Globus pallidus (tissue), 1 donor: ENCODE measurements at regions not wholly inside any gene's neighbourhood (a gene's known extent, or its start where the extent isn't known, plus 50 kb on each side); places are given as distances from the start of the nearest gene placed in this dataset.
"Not testable (repeated sequence)": the region's sequence is repeated elsewhere in the genome, so short reads cannot be mapped to it uniquely, and the experiment has no call there.

ENCODE experiments used
- DNase-seq: peaks from one replicate; pipeline ENCODE4 v3.0.0-alpha.2; 2015; ENCODE audit warnings: low spot score

DNA sequence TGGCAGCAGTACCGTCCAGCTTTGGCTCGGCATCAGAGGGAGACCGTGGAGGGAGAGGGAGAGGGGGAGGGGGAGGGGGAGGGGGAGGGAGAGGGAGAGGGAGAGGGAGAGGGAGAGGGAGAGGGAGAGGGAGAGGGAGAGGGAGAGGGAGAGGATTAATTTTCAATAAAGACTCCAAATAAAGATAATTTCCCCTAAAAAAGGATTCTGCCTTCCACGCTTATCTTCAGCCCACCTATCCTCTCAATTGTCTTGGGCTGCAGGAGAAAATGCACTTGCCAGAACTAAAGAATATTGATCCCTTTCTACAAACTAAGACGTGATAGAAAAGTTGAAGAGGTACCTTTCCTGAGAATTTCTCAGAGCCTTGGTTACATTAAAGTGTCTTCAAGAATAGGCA, 206.9 kb upstream of the CBLB start:
- not testable (repeated sequence) for DNase-seq

GRCh38 chr3:106078635-106079034, 209.8 kb upstream of the CBLB start:
- no peak for DNase-seq

- DNase-seq, result no peak
Measured at GRCh38 chr3:106082616-106083015, 213.8 kb upstream of the CBLB start.

- no peak for DNase-seq
Measured at GRCh38 chr3:106083207-106083606, 214.4 kb upstream of the CBLB start.

- DNase-seq, result no peak
Measured at GRCh38 chr3:106083854-106084253, 215.0 kb upstream of the CBLB start.

GRCh38 chr3:106086038-106086437, 217.2 kb upstream of the CBLB start:
- DNase-seq, result no peak

GRCh38 chr3:106086636-106087035, 217.8 kb upstream of the CBLB start:
- no peak for DNase-seq

GRCh38 chr3:106088304-106088703, 219.5 kb upstream of the CBLB start:
- DNase-seq, result no peak

DNA sequence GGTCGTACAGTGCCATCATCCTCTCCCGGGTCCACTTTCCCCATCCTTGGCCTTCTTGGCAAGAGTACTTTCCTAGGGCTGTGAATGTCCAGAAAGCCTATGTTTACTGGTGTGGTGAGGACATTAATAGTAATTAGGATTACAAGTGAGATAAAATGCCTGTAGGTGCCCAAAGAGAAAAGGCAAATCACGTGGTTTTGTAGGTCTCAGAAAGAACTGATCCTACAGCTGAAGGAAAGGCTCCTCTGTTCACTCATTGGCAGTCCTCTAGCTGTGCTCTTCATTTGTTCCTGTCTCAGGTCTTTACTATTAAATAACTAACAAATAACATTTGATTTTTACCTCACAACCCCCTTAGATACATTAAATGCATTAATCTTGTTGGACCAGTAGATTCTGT, 220.1 kb upstream of the CBLB start:
- DNase-seq, result no peak

- no peak for DNase-seq
Measured at GRCh38 chr3:106089806-106090205, 221.0 kb upstream of the CBLB start.

DNA sequence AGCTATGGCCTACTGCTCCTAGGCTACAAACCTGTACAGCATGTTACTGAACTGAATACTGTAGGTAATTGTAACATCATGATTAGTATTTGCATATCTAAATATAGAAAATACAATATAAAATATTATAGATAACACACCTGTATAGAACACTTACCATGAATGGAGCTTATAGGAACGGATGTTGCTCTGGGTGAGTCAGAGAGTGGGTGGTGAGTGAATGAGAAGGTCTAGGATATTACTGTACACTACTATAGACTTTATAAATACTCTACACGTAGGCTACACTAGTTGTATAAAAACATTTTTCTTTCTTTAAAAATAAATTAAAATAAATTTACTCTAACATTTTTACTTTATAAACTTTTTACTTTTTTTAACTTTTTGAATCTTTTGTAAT, 224.0 kb upstream of the CBLB start:
- DNase-seq, result no peak

DNA sequence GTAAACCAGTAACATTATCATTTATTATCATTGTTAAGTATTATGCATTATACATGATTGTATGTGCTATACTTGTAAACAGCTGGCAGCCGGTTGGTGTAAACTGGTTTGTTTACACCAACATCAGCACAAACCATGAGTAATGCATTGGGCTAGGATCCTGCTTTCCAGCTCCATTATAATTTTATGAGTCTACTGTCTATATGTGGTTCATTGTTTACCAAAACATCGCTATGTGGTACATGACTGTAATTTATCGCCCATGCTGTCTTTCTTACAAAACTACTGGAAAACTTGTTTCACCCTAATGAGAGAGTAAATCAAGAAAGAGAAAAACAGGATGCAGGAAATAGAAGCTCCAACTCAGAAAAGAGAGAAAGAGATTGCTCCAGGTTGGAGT, 224.8 kb upstream of the CBLB start:
- no peak for DNase-seq

DNA sequence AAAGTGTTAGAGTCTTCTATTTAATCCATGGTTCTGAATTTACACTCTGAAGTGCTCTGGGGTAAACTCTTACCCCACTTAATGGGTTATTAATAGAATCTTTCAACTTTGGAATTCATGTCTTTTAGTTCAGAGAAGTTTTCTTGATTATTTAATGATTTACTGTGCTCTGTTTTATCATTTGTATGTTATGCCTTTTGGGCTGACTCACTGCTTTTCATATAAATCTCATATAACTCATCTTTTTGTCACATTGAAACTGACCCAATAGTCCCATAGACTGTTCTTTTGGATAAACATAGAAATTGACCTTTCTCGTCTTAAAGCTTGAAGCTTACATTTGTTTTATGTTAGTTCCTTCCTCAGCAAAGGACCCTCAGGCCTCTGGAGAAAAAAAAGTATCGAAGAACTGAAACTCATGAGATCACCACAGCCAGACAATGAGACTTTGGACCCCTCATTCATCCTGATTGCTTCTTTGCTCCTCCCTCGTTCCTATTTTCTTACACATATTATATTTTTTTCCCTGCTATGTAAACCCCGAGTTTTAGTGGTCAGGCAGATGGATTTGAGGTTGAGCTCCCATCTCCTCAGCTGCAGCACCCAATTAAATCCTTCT, 229.1 kb upstream of the CBLB start:
- DNase-seq, result no peak

GRCh38 chr3:106103383-106103782, 234.6 kb upstream of the CBLB start:
- no peak for DNase-seq

DNA sequence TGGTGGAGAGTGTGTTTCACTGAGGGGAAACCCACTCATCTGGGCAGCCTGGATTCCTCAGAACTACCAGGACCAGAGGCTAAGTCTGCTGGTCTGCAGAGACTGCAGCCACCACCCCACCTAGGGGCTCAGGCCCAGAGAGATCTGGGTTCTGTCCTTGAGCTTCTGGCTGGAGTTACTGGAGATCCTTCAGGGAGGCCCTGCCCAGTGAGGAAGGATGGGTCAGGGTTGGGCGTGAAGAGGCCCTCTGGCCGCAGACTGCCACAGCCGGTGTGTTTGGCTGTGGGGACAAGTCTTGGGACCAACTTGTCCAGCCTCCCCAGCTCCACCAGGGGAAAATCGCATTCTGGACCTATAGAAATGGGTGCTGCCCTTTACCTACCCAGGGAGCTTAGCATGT, 235.3 kb upstream of the CBLB start:
- DNase-seq, result no peak

DNA sequence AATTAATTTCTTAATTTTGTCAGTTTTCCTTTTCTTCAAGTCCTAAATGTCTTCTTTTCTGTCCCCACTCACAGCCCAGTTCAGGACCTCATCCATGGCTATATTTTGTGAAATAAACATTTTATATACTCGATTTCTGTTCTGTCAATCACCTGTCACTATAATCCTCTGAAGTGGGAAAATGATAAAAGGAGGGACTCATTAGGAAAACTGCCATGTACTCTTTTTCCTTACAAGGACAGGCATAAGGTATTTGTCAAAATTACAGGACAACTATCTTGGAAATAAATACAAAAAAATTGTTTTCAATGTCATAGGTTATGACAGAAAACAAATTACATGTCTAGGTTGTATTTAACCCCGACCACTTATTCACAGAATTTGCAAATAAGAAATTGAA, 240.1 kb upstream of the CBLB start:
- no peak for DNase-seq

DNA sequence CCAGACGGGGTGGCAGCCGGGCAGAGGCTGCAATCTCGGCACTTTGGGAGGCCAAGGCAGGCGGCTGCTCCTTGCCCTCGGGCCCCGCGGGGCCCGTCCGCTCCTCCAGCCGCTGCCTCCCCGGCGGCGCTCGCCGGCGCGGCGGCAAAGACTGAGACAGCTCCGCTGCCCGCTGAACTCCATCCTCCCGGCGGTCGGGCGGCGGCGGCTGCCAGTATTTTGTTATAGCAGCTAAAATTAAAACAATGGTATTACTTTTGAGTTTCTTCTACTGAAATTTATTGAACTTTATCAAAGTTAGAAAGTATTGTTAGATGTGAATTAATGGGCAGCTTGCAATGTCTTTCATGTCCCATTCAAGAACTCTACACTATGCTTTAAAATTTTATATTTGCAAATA, 243.7 kb upstream of the CBLB start:
- DNase-seq, result not testable (repeated sequence)

GRCh38 chr3:106113747-106114146, 244.9 kb upstream of the CBLB start:
- DNase-seq, result no peak

DNA sequence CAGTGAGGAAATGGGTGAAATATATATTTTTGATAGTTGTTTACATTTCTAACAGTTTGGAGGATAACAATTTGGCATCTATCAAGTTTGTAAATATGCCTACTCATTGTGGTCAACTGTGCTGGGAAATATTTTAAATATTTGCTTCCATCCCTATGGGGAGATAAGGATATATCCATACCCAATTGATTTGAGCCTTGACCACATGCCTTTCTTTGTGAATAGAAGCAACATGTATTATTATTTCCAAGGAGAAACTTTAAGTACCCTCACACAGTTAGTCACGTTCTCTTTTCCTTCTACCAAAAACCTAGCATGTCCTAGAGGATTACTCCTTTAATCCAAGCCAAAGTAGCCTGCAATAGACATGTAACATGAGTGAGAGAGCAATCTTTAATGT, 245.4 kb upstream of the CBLB start:
- no peak for DNase-seq

DNA sequence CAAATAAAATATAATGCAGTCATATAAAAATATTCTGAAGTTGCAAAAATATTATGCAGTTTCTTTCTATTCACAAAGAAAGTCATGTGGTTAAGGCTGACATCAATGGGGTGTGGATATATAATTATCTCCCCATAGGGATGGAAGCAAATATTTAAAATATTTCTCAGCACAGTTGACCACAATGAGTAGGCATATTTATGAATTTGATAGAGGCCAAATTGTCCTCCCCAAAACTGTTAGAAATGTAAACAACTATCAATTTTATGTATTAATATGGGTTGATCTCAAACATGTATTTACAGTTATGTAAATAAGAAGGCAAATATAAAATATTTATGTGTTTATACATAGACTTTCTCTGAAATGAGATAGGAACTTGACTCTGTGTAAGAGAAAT, 246.0 kb upstream of the CBLB start:
- no peak for DNase-seq

DNA sequence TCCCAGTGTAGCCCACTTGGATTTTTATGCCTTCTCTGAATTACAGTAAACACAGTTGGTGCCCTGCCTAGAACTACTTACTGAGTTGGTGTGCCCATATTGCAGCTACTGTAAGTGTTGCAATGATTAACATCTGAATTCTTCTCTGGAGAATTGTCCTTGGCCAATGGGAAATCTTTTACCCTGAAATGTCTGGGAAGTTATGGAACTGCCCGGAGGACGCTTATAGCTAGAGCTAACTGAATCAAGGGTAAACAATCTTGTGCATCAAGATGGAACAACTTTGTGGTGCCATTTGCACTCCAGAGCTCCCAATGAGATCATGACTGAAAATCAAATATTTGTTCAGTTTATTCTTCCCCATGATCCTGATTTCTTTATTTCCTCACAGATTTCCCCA, 246.7 kb upstream of the CBLB start:
- no peak for DNase-seq

DNA sequence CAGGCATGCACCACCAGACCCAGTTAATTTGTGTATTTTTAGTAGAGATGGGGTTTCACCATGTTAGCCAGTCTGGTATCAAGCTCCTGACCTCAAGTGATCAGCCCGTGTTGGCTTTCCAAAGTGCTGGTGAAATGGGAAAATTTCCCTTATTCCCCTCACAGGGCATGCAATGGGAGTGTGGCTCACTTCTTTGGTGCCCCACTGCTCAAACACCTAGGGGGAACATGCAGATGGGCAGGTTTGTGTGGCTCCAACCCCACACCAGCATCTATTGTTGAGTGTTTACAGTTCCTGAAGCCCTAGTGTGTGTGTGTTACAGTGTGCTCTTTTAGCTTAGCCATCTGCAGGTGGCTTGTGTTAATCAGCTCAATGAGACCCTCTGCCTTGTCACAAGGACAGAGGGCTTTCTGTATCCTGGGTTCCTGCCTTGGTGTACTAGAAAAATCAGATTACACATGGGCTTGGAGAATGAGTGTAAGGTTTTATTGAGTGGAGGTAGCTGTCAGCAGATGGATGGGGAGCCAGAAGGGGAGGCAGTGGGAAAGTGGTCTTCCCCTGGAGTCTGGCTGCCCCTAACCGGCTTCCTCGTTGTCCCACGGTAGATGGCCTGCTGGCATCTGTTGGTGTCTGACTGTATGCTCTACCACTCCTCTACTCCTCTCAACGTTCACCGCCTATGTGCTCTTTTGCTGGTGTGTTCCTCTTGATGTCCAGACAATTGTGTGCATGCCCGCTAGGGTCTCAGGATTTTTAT, 248.1 kb upstream of the CBLB start:
- no peak for DNase-seq

GRCh38 chr3:106117490-106117858, 248.7 kb upstream of the CBLB start:
- DNase-seq, result no peak

DNA sequence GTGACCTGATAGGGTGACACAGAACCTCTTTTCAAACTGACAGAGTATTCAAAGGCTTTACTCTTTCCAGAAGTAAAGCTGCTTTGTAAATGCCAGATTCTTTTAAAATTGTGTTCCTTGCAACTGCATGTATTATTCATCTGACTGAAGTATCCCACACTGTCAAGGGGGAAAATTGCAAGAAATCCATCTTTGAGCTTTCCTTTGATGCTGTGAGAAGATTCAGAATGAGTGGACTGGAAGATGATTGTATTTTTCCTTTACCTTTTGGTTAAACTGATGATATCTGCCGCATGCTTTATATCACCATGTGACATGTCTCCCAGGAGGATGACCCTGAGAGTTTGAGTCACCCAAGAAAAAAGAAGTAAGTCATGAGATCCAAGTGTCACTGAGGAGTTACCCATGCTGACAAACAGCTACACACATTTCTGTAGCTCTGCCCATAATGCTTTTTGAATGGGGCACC, 250.8 kb upstream of the CBLB start:
- DNase-seq, result no peak
